ENCODE measurements at regions not wholly inside any gene's neighbourhood (a gene's known extent, or its start where the extent isn't known, plus 50 kb on each side); places are given as distances from the start of the nearest gene placed in this dataset.

DNA sequence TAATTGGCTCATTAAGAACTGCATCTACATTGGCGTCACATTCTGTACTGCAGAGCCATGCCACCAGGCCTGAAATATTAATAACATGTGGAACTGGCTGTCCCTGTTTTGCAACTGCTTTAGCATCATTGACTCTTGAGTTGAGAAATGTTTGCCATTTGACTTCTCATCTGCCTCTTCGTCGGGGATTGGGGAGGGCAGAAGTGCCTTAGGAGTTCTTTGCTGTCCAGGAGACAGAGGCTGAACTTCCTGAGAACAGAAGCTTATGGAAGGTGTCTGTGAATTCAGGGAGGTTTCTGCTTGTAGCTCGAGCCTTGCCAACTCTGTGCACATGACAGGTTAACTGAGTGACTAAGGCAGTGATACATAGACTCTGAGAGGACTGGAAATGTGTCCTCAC is 265.0 kb downstream of the KIF4B start:
- TF ChIP-seq GATA2 (IDR thresholded peaks at IDR 0.05; ENCODE audit: low read depth, low read length) (no peak), GATA3 (IDR thresholded peaks at IDR 0.05; ENCODE audit: low read depth, low read length) (no peak)

Measured in SH-SY5Y (cell line).